GM23338 (cell line): ENCODE measurements at regions not wholly inside any gene's neighbourhood (a gene's known extent, or its start where the extent isn't known, plus 50 kb on each side); places are given as distances from the start of the nearest gene placed in this dataset.

ENCODE experiments used
- ATAC-seq: fragments of 200-7000 bp; cut with Tn5 transposase; 3 replicates; pipeline ENCODE4 v1.9.1; 2020
- DNase-seq: peaks from one replicate; pipeline ENCODE4 v3.0.0-alpha.2; 2015; ENCODE audit warnings: low spot score
- H2AFZ ChIP-seq: fragments of 200-600 bp; sonication (generic); 2 replicates; pipeline ENCODE4 v1.8.0; 2016; ENCODE audit warnings: antibody characterized with exemption, mild to moderate bottlenecking, moderate library complexity
- H3F3A ChIP-seq: fragments of 200-600 bp; sonication (generic); replicated peaks from 2 replicates; pipeline ENCODE4 v1.8.0; 2017; ENCODE audit warnings: antibody characterized with exemption, mixed run types, low read depth
- H3K27ac ChIP-seq: fragments of 200-600 bp; sonication (generic); 2 replicates; pipeline ENCODE4 v1.6.1; 2016; ENCODE audit warnings: low read depth
- H3K27me3 ChIP-seq: fragments of 200-600 bp; sonication (generic); 2 replicates; pipeline ENCODE4 v1.8.0; 2016; ENCODE audit warnings: mild to moderate bottlenecking, mixed run types, moderate library complexity; ENCODE audit not compliant: insufficient read depth
- H3K36me3 ChIP-seq: fragments of 200-600 bp; sonication (generic); 2 replicates; pipeline ENCODE4 v1.8.0; 2016; ENCODE audit warnings: mild to moderate bottlenecking; ENCODE audit not compliant: insufficient read depth
- H3K4me1 ChIP-seq: fragments of 200-600 bp; sonication (generic); 2 replicates; pipeline ENCODE4 v1.8.0; 2016; ENCODE audit warnings: mild to moderate bottlenecking, moderate library complexity; ENCODE audit not compliant: insufficient read depth
- H3K4me2 ChIP-seq: fragments of 200-600 bp; sonication (generic); 2 replicates; pipeline ENCODE4 v1.7.1; 2017; ENCODE audit warnings: mixed run types
- H3K4me3 ChIP-seq: fragments of 200-600 bp; sonication (generic); 2 replicates; pipeline ENCODE4 v1.6.1; 2016; ENCODE audit warnings: mixed run types
- H3K79me2 ChIP-seq: fragments of 200-600 bp; sonication (generic); replicated peaks from 2 replicates; pipeline ENCODE4 v1.8.0; 2017; ENCODE audit warnings: mild to moderate bottlenecking; ENCODE audit not compliant: insufficient read depth
- H3K9me2 ChIP-seq: fragments of 200-600 bp; sonication (generic); 2 replicates; pipeline ENCODE4 v1.8.0; 2017; ENCODE audit not compliant: insufficient read depth
- H4K20me1 ChIP-seq: fragments of 200-600 bp; sonication (generic); replicated peaks from 2 replicates; pipeline ENCODE4 v1.8.0; 2017; ENCODE audit warnings: mild to moderate bottlenecking; ENCODE audit not compliant: insufficient read depth
- H3K27ac Mint-ChIP-seq: 2 replicates; pipeline ENCODE4 v1.8.0; 2020; ENCODE audit warnings: inconsistent platforms, mild to moderate bottlenecking, moderate library complexity, mixed read lengths
- H3K27me3 Mint-ChIP-seq: 3 replicates; pipeline ENCODE4 v1.8.0; 2022; ENCODE audit warnings: low read depth, mild to moderate bottlenecking, moderate library complexity, mixed read lengths, inconsistent platforms; ENCODE audit not compliant: insufficient read depth, poor library complexity
- H3K36me3 Mint-ChIP-seq: 3 replicates; pipeline ENCODE4 v1.8.0; 2021; ENCODE audit warnings: low read depth, mild to moderate bottlenecking, inconsistent platforms, moderate library complexity, mixed read lengths
- H3K4me1 Mint-ChIP-seq: 3 replicates; pipeline ENCODE4 v1.8.0; 2020; ENCODE audit warnings: mild to moderate bottlenecking, inconsistent platforms, mixed read lengths
- H3K4me3 Mint-ChIP-seq: 3 replicates; pipeline ENCODE4 v1.8.0; 2021; ENCODE audit warnings: moderate library complexity, mild to moderate bottlenecking, inconsistent platforms, mixed read lengths
- H3K9me3 Mint-ChIP-seq: 3 replicates; pipeline ENCODE4 v1.8.0; 2020; ENCODE audit warnings: moderate library complexity, mild to moderate bottlenecking, inconsistent platforms, mixed read lengths
- CREB1 ChIP-seq: fragments of 250-450 bp; sonication (Bioruptor Pico); IDR thresholded peaks from 2 replicates; pipeline ENCODE4 v1.5.0; 2020; ENCODE audit warnings: low read depth, mild to moderate bottlenecking, moderate library complexity
- CTCF ChIP-seq, 2 experiments: fragments of 200-600 bp in 1 of 2; sonication (generic) in 1 of 2; conservative IDR thresholded peaks; 2 replicates each; pipeline versions ENCODE4 v1.5.1 to v1.6.1; 2016 to 2017; ENCODE audit warnings: antibody characterized with exemption in 2 of 2, low read depth in 2 of 2, mild to moderate bottlenecking in 2 of 2, moderate library complexity in 1 of 2
- ETS1 ChIP-seq: IDR thresholded peaks from 2 replicates; pipeline ENCODE4 v1.6.1; 2016; ENCODE audit warnings: antibody characterized with exemption
- EZH2 ChIP-seq: fragments of 200-600 bp; sonication (generic); IDR thresholded peaks from one replicate; pipeline ENCODE4 v1.8.0; 2017; ENCODE audit warnings: antibody characterized with exemption, mild to moderate bottlenecking, low read depth; ENCODE audit not compliant: unreplicated experiment
- EZH2phosphoT487 ChIP-seq: fragments of 200-600 bp; sonication (generic); IDR thresholded peaks from one replicate; pipeline ENCODE4 v1.8.1; 2018; ENCODE audit warnings: antibody characterized with exemption; ENCODE audit not compliant: unreplicated experiment
- JUNB ChIP-seq: IDR thresholded peaks from one replicate; pipeline ENCODE4 v1.6.1; 2016; ENCODE audit warnings: antibody characterized with exemption; ENCODE audit not compliant: unreplicated experiment
- NANOG ChIP-seq: IDR thresholded peaks from 2 replicates; pipeline ENCODE4 v1.6.1; 2016; ENCODE audit warnings: antibody characterized with exemption, borderline replicate concordance
- POLR2AphosphoS5 ChIP-seq: IDR thresholded peaks from 2 replicates; pipeline ENCODE4 v1.6.1; 2016; ENCODE audit warnings: antibody characterized with exemption, low read depth
- REST ChIP-seq: IDR thresholded peaks from one replicate; pipeline ENCODE4 v1.6.1; 2018; ENCODE audit warnings: antibody characterized with exemption; ENCODE audit not compliant: unreplicated experiment
- STAT1 ChIP-seq: IDR thresholded peaks from one replicate; pipeline ENCODE4 v1.6.1; 2016; ENCODE audit warnings: antibody characterized with exemption; ENCODE audit not compliant: unreplicated experiment
- ZNF114 ChIP-seq: fragments of 250-450 bp; sonication (Bioruptor Pico); IDR thresholded peaks from 2 replicates; pipeline ENCODE4 v1.5.0; 2020; ENCODE audit warnings: mild to moderate bottlenecking, moderate library complexity
- ZNF331 ChIP-seq: fragments of 250-450 bp; sonication (Bioruptor Pico); IDR thresholded peaks from 2 replicates; pipeline ENCODE4 v1.5.0; 2020; ENCODE audit warnings: low read depth, mild to moderate bottlenecking, moderate library complexity
- ZNF462 ChIP-seq: fragments of 250-450 bp; sonication (Bioruptor Pico); IDR thresholded peaks from 2 replicates; pipeline ENCODE4 v1.5.0; 2020; ENCODE audit warnings: mild to moderate bottlenecking, moderate library complexity

GRCh38 chrX:46144566-46144965 is 400.7 kb downstream of the ZNF674 start:
- Histone ChIP-seq H3K27ac (no peak overlapping the region), H3K79me2 (no peaks in the 10 kb centered on the region), H3K4me3 (no peak overlapping the region), H3F3A (no peaks in the 10 kb centered on the region), H3K4me2 (no peak overlapping the region), H2AFZ (no peak overlapping the region), H3K27me3 (no peaks in the 10 kb centered on the region), H3K9me2 (no peaks in the 10 kb centered on the region), H4K20me1 (no peaks in the 10 kb centered on the region), H3K36me3 (no peaks in the 10 kb centered on the region), H3K4me1 (no peaks in the 10 kb centered on the region)
- peaks cover 4% of the 10 kb centered on the region; the same call in 1 of the 3 replicates for H3K4me1 Mint-ChIP-seq
- no peaks in the 10 kb centered on the region for H3K27me3 Mint-ChIP-seq
- H3K27ac Mint-ChIP-seq, result no peak overlapping the region
- no peaks in the 10 kb centered on the region for H3K36me3 Mint-ChIP-seq
- ATAC-seq, result no peak
- no peak overlapping the region for H3K4me3 Mint-ChIP-seq
- no peak for DNase-seq
- TF ChIP-seq ZNF462 (CRISPR knock-in tag) (no peak), CREB1 (CRISPR knock-in tag) (no peak), JUNB (no peak), CTCF (conservative IDR thresholded peaks at IDR 0.05; ENCODE audit: low read depth in 2 of 2) (no peak), POLR2AphosphoS5 (no peak), EZH2 (no peak), STAT1 (no peak), NANOG (no peak), ETS1 (no peak), EZH2phosphoT487 (no peak), ZNF114 (CRISPR knock-in tag) (no peak), REST (no peak), ZNF331 (CRISPR knock-in tag) (no peak)
- H3K9me3 Mint-ChIP-seq, result peaks cover 3% of the 10 kb centered on the region; the same call in 1 of the 3 replicates
